Prostate gland (tissue), 2 donors: ENCODE measurements at regions not wholly inside any gene's neighbourhood (a gene's known extent, or its start where the extent isn't known, plus 50 kb on each side); places are given as distances from the start of the nearest gene placed in this dataset.

ENCODE experiments used
- POLR2A ChIP-seq: fragments of 450-650 bp; IDR thresholded peaks from one replicate; pipeline ENCODE4 v1.6.1; 2016; ENCODE audit warnings: antibody characterized with exemption, mild to moderate bottlenecking
- POLR2AphosphoS5 ChIP-seq: sonication (generic); formaldehyde crosslinking; IDR thresholded peaks from one replicate; pipeline ENCODE4 v1.6.1; 2017; ENCODE audit warnings: antibody characterized with exemption
- TF ChIP-seq, protein P1 (sequence below), 4 experiments: fragments of 200-600 bp in 2 of 4; fragments of 450-650 bp in 2 of 4; sonication (generic) in 2 of 4; IDR thresholded peaks; 1 replicate in 3 of 4; 2 replicates in 1 of 4; pipeline ENCODE4 v1.5.1; 2016 to 2019; ENCODE audit warnings: antibody characterized with exemption in 4 of 4, mild to moderate bottlenecking in 2 of 4, moderate library complexity in 2 of 4

DNA sequence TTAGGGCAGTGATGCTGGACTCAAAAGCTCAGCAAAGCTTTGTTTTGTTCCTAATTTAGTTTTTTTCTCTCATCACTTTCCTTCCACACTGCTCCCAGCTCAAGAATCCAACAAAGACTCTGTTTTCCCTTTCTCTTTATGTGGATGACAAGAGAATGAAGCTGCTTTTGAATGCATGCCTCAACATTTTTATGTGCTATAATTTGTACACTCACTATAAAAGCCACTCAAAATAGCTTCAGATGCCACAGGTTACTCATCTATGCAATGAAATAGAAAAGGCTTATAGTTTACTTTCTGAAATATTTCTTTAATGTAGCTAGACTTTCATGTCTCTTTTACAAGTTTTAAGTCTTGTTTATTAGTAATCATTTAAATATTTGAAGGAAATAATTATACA, 714.9 kb downstream of the OTOL1 start:
- TF ChIP-seq POLR2A (no peak), POLR2AphosphoS5 (no peak)
- TF ChIP-seq, protein P1, sequence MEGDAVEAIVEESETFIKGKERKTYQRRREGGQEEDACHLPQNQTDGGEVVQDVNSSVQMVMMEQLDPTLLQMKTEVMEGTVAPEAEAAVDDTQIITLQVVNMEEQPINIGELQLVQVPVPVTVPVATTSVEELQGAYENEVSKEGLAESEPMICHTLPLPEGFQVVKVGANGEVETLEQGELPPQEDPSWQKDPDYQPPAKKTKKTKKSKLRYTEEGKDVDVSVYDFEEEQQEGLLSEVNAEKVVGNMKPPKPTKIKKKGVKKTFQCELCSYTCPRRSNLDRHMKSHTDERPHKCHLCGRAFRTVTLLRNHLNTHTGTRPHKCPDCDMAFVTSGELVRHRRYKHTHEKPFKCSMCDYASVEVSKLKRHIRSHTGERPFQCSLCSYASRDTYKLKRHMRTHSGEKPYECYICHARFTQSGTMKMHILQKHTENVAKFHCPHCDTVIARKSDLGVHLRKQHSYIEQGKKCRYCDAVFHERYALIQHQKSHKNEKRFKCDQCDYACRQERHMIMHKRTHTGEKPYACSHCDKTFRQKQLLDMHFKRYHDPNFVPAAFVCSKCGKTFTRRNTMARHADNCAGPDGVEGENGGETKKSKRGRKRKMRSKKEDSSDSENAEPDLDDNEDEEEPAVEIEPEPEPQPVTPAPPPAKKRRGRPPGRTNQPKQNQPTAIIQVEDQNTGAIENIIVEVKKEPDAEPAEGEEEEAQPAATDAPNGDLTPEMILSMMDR (IDR thresholded peaks at IDR 0.05) = no peak
